Immature natural killer cell (primary cell): ENCODE measurements at regions not wholly inside any gene's neighbourhood (a gene's known extent, or its start where the extent isn't known, plus 50 kb on each side); places are given as distances from the start of the nearest gene placed in this dataset.

ENCODE experiments used
- DNase-seq, 3 donors: peaks; one replicate each; pipeline ENCODE4 v3.0.0; 2022; ENCODE audit warnings: mixed read lengths in 1 of 3
- H3K27ac Mint-ChIP-seq, 6 donors: one replicate each; pipeline ENCODE4 v1.8.0; 2020; ENCODE audit warnings: mixed read lengths in 6 of 6, mild to moderate bottlenecking in 5 of 6, inconsistent platforms in 4 of 6, moderate library complexity in 3 of 6
- H3K27me3 Mint-ChIP-seq, 3 donors: one replicate each; pipeline ENCODE4 v1.8.0; 2020 to 2021; ENCODE audit warnings: low read depth in 3 of 3, mild to moderate bottlenecking in 3 of 3, mixed read lengths in 3 of 3, moderate library complexity in 3 of 3, inconsistent platforms in 1 of 3
- H3K36me3 Mint-ChIP-seq, 3 donors: one replicate each; pipeline ENCODE4 v1.8.0; 2020; ENCODE audit warnings: mixed read lengths in 3 of 3, inconsistent platforms in 2 of 3, mild to moderate bottlenecking in 2 of 3
- H3K4me1 Mint-ChIP-seq, 2 donors: one replicate each; pipeline ENCODE4 v1.8.0; 2020; ENCODE audit warnings: inconsistent platforms in 2 of 2, mild to moderate bottlenecking in 2 of 2, mixed read lengths in 2 of 2, moderate library complexity in 1 of 2
- H3K4me3 Mint-ChIP-seq, 5 donors: one replicate each; pipeline ENCODE4 v1.8.0; 2020; ENCODE audit warnings: mild to moderate bottlenecking in 5 of 5, mixed read lengths in 5 of 5, inconsistent platforms in 3 of 5, moderate library complexity in 3 of 5
- H3K9me3 Mint-ChIP-seq, 6 donors: one replicate each; pipeline ENCODE4 v1.8.0; 2020; ENCODE audit warnings: mild to moderate bottlenecking in 6 of 6, mixed read lengths in 6 of 6, inconsistent platforms in 4 of 6, moderate library complexity in 3 of 6

DNA sequence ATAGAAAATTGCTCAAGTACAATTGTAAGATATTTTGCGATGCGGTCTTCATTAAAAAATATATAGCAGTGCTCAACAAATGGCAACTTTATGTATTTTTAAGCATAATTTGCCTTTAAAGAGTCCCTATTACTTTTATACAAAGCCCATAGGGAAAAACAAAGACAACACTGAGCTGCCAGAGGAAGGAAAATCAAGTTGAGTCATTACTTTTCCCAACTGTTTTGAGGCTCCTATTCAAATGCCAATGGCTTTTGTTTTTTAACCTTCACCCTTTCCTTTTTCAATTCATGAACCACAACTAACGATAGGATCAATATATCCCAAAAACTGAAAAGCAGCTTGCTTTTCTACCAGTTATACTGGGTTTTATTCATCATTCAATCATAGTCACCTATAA lies 157.6 kb upstream of the PLEKHA5 start:
- Mint-ChIP-seq H3K4me1 (no peaks in the 10 kb centered on the region), H3K27ac (no peak overlapping the region), H3K9me3 (peaks cover 0 to 3% (median 0%) of the 10 kb centered on the region in 6 donors), H3K27me3 (peaks cover 0 to 2% (median 2%) of the 10 kb centered on the region in 3 donors), H3K4me3 (no peak overlapping the region), H3K36me3 (no peaks in the 10 kb centered on the region)
- DNase-seq: no peak

- Mint-ChIP-seq H3K27ac (no peak overlapping the region), H3K27me3 (peaks cover 0 to 2% (median 1%) of the 10 kb centered on the region in 3 donors), H3K4me3 (no peak overlapping the region), H3K4me1 (no peaks in the 10 kb centered on the region), H3K36me3 (no peaks in the 10 kb centered on the region), H3K9me3 (peaks cover 0 to 7% (median 5%) of the 10 kb centered on the region in 6 donors)
- DNase-seq: no peak
These were observed 153.6 kb upstream of the PLEKHA5 start for GRCh38 chr12:18975933-18976332.

GRCh38 chr12:18979401-18980126 lies 150.0 kb upstream of the PLEKHA5 start:
- Mint-ChIP-seq H3K27me3 (peaks cover 0 to under 1% (median 0%) of the 10 kb centered on the region in 3 donors), H3K4me3 (no peak overlapping the region), H3K9me3 (peaks cover 0 to 7% (median 5%) of the 10 kb centered on the region in 6 donors), H3K27ac (no peak overlapping the region), H3K36me3 (no peaks in the 10 kb centered on the region), H3K4me1 (no peaks in the 10 kb centered on the region)
- DNase-seq: no peak

GRCh38 chr12:18981732-18982131 lies 147.8 kb upstream of the PLEKHA5 start:
- peaks cover 0 to 8% (median 5%) of the 10 kb centered on the region in 6 donors for H3K9me3 Mint-ChIP-seq
- H3K27ac Mint-ChIP-seq: no peak overlapping the region
- H3K4me1 Mint-ChIP-seq: no peaks in the 10 kb centered on the region
- no peaks in the 10 kb centered on the region for H3K27me3 Mint-ChIP-seq
- no peak overlapping the region for H3K4me3 Mint-ChIP-seq
- no peak for DNase-seq
- H3K36me3 Mint-ChIP-seq: no peaks in the 10 kb centered on the region

- Mint-ChIP-seq H3K36me3 (no peaks in the 10 kb centered on the region), H3K4me3 (no peak overlapping the region), H3K4me1 (no peaks in the 10 kb centered on the region), H3K27ac (no peak overlapping the region), H3K9me3 (peaks cover 0 to 6% (median 5%) of the 10 kb centered on the region in 6 donors), H3K27me3 (no peaks in the 10 kb centered on the region)
- DNase-seq: no peak
These were observed 147.1 kb upstream of the PLEKHA5 start for GRCh38 chr12:18982226-18982949.

GRCh38 chr12:18983854-18984253 lies 145.7 kb upstream of the PLEKHA5 start:
- H3K4me1 Mint-ChIP-seq: no peaks in the 10 kb centered on the region
- H3K27ac Mint-ChIP-seq: no peak overlapping the region
- peaks cover 0 to 5% (median 0%) of the 10 kb centered on the region in 6 donors for H3K9me3 Mint-ChIP-seq
- no peaks in the 10 kb centered on the region for H3K27me3 Mint-ChIP-seq
- H3K36me3 Mint-ChIP-seq: no peaks in the 10 kb centered on the region
- DNase-seq: no peak
- H3K4me3 Mint-ChIP-seq: no peak overlapping the region

GRCh38 chr12:18990856-18991255 lies 138.7 kb upstream of the PLEKHA5 start:
- Mint-ChIP-seq H3K27me3 (peaks cover 0 to 1% (median 0%) of the 10 kb centered on the region in 3 donors), H3K4me3 (no peak overlapping the region), H3K9me3 (no peaks in the 10 kb centered on the region), H3K4me1 (no peaks in the 10 kb centered on the region), H3K27ac (no peak overlapping the region), H3K36me3 (no peaks in the 10 kb centered on the region)
- DNase-seq: no peak

DNA sequence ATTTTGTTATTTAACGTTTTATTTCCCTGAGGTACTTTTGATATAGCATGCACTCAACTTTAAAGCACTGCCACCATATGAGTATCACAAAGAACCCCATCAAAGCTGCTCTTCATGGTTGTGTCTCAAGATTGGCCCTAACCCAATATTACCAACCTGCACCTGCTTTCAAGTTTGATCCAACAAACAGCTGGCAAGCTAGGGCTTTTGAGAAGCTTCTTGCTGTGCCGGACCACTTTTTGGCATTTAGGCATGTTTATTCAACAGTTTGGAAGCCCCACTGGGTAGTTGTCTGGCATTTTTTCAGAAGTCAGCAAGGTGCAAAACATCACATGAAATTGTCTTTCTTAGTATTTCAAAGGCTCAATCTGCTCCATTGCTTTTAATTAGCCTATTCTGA lies 137.2 kb upstream of the PLEKHA5 start:
- Mint-ChIP-seq H3K4me3 (no peak overlapping the region), H3K36me3 (no peaks in the 10 kb centered on the region), H3K27ac (no peak overlapping the region), H3K27me3 (peaks cover 0 to 1% (median 0%) of the 10 kb centered on the region in 3 donors), H3K4me1 (no peaks in the 10 kb centered on the region), H3K9me3 (no peaks in the 10 kb centered on the region)
- DNase-seq: no peak

DNA sequence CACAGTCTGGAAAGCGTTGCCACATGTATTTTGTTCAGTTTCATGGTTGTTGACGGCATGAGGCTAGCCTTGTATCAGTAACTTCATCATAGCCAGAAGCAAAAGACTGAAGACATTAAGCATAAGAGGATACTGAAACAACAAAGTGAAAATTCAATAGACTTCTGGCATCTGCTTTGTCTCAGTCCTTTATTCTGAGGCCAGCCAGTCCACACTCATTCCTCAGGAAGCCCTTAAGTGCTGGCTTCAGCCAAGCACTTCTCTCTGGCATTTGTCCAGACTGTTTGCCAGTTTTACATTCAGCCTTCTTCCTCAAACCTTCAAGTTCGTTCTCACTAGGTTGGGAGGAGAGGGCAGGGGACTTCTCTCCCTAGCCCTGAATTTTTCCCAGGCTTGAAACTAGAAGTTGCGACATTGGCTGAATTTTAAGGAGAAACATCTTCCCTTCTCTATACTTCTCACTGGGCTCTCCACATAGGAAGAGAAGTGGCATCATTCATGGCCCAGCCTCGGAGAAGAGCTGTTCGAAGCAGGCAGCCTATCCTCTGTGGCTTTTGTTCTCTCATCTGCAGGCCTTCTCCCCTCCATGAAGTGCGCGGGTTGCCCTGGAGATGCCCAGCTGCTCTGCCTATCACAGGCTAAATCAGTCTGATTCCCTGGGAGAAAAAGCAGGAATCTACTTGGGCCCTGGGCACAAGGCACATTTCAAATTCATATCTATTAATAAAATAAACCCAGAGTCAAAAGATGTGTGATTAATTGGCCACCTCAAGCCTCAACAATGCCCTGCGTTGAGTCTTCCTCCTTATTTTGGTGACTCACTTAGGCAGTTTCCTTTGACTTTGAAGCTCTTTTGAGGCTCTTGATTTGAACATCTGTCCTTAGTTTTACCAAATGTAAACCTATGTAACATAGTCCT lies 130.9 kb upstream of the PLEKHA5 start:
- Mint-ChIP-seq H3K27me3 (peaks cover 0 to 1% (median 0%) of the 10 kb centered on the region in 3 donors), H3K4me1 (no peaks in the 10 kb centered on the region), H3K27ac (no peak overlapping the region), H3K9me3 (peaks cover 0 to 4% (median 0%) of the 10 kb centered on the region in 6 donors), H3K4me3 (no peak overlapping the region), H3K36me3 (no peaks in the 10 kb centered on the region)
- DNase-seq: no peak

GRCh38 chr12:19000836-19001235 lies 128.7 kb upstream of the PLEKHA5 start:
- Mint-ChIP-seq H3K36me3 (no peaks in the 10 kb centered on the region), H3K27ac (no peak overlapping the region), H3K4me3 (no peak overlapping the region), H3K9me3 (peaks cover 0 to 4% (median 0%) of the 10 kb centered on the region in 6 donors), H3K27me3 (peaks cover 0 to 2% (median 1%) of the 10 kb centered on the region in 3 donors), H3K4me1 (no peaks in the 10 kb centered on the region)
- DNase-seq: no peak

DNA sequence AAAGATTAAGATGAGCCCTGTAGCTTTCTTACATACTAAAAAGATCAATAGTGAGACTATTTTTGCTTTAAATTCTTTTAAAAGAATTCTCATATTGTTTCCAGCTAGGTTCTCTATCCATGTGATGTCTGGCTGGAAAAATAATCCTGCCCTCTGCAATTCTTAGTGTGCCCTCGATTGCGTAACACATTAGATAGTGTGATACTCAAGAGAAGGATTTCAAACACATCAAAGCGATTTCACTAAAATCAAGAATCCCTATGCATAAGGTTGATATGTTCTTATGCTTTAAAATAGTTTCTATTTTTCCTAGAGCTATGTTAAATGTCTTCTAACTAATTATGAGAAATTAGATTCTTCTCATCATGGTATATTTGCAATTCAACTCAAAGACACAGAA lies 127.3 kb upstream of the PLEKHA5 start:
- Mint-ChIP-seq H3K36me3 (no peaks in the 10 kb centered on the region), H3K27me3 (peaks cover 0 to 2% (median 1%) of the 10 kb centered on the region in 3 donors), H3K4me3 (no peak overlapping the region), H3K4me1 (no peaks in the 10 kb centered on the region), H3K27ac (no peak overlapping the region), H3K9me3 (peaks cover 0 to 4% (median 0%) of the 10 kb centered on the region in 6 donors)
- no peak for DNase-seq

GRCh38 chr12:19003141-19003540 lies 126.4 kb upstream of the PLEKHA5 start:
- Mint-ChIP-seq H3K36me3 (no peaks in the 10 kb centered on the region), H3K4me1 (no peaks in the 10 kb centered on the region), H3K27me3 (peaks cover 0 to 2% (median 1%) of the 10 kb centered on the region in 3 donors), H3K9me3 (peaks cover 0 to 1% (median 0%) of the 10 kb centered on the region in 6 donors), H3K27ac (no peak overlapping the region), H3K4me3 (no peak overlapping the region)
- DNase-seq: no peak

GRCh38 chr12:19003987-19004619 lies 125.4 kb upstream of the PLEKHA5 start:
- no peak overlapping the region for H3K27ac Mint-ChIP-seq
- H3K4me3 Mint-ChIP-seq: no peak overlapping the region
- H3K4me1 Mint-ChIP-seq: no peaks in the 10 kb centered on the region
- H3K9me3 Mint-ChIP-seq: no peaks in the 10 kb centered on the region
- peaks cover 0 to 2% (median 0%) of the 10 kb centered on the region in 3 donors for H3K27me3 Mint-ChIP-seq
- no peak for DNase-seq
- no peaks in the 10 kb centered on the region for H3K36me3 Mint-ChIP-seq
